WTC11 (cell line): ENCODE measurements at regions not wholly inside any gene's neighbourhood (a gene's known extent, or its start where the extent isn't known, plus 50 kb on each side); places are given as distances from the start of the nearest gene placed in this dataset.
A peak's percentile ranks its signal among the peaks of the same experiment; 100 is the strongest.

Experiments
- ATAC-seq: fragments of 200-7000 bp; cut with Tn5 transposase; 2 replicates; pipeline ENCODE4 v1.10.0; 2021; ENCODE audit warnings: mild to moderate bottlenecking, moderate library complexity
- CTCF ChIA-PET: fragments of 300-600 bp; sonication (Branson Sonifier 250); formaldehyde crosslinking; loops from one replicate; lab custom pipeline; 2021; ENCODE audit warnings: antibody characterized with exemption; lab: Charles Lee
- POLR2A ChIA-PET: fragments of 350-600 bp; sonication (Branson Sonifier 250); formaldehyde crosslinking; loops from one replicate; lab custom pipeline; 2021; ENCODE audit warnings: antibody characterized with exemption; lab: Charles Lee
- DNase-seq: peaks from one replicate; pipeline ENCODE4 v3.0.0; 2021; ENCODE audit warnings: low spot score
- H3K27ac Mint-ChIP-seq: 2 replicates; pipeline ENCODE4 v1.8.0; 2021; ENCODE audit warnings: mixed read lengths
- H3K27me3 Mint-ChIP-seq: 2 replicates; pipeline ENCODE4 v1.8.0; 2021; ENCODE audit warnings: low read depth, mild to moderate bottlenecking, moderate library complexity, mixed read lengths
- H3K36me3 Mint-ChIP-seq: 2 replicates; pipeline ENCODE4 v1.8.0; 2021; ENCODE audit warnings: mixed read lengths
- H3K4me1 Mint-ChIP-seq: 2 replicates; pipeline ENCODE4 v1.8.0; 2022; ENCODE audit warnings: mixed read lengths
- H3K4me3 Mint-ChIP-seq: 2 replicates; pipeline ENCODE4 v1.8.0; 2021; ENCODE audit warnings: mild to moderate bottlenecking, moderate library complexity, mixed read lengths
- H3K9me3 Mint-ChIP-seq: 2 replicates; pipeline ENCODE4 v1.8.0; 2021; ENCODE audit warnings: mixed read lengths
- ATF1 ChIP-seq: sonication (generic); formaldehyde crosslinking; IDR thresholded peaks from 2 replicates; pipeline ENCODE4 v1.8.1; 2023; ENCODE audit warnings: mild to moderate bottlenecking, moderate library complexity, missing genetic modification reagents
- ESRRA ChIP-seq: sonication (generic); formaldehyde crosslinking; IDR thresholded peaks from 2 replicates; pipeline ENCODE4 v1.8.1; 2022; ENCODE audit warnings: mild to moderate bottlenecking, missing genetic modification reagents, borderline replicate concordance
- KAT7 ChIP-seq: sonication (generic); formaldehyde crosslinking; IDR thresholded peaks from 2 replicates; pipeline ENCODE4 v1.8.1; 2023; ENCODE audit warnings: missing genetic modification reagents, mild to moderate bottlenecking, borderline replicate concordance
- MYBL2 ChIP-seq: sonication (generic); formaldehyde crosslinking; IDR thresholded peaks from 2 replicates; pipeline ENCODE4 v1.8.1; 2023; ENCODE audit warnings: mild to moderate bottlenecking, moderate library complexity, missing genetic modification reagents
- TEAD4 ChIP-seq: sonication (generic); formaldehyde crosslinking; IDR thresholded peaks from 2 replicates; pipeline ENCODE4 v1.8.0; 2022; ENCODE audit warnings: mild to moderate bottlenecking, missing genetic modification reagents
- ZNF121 ChIP-seq: sonication (generic); formaldehyde crosslinking; IDR thresholded peaks from 2 replicates; pipeline ENCODE4 v1.8.0; 2023; ENCODE audit warnings: missing genetic modification reagents
- ZNF232 ChIP-seq: sonication (generic); formaldehyde crosslinking; IDR thresholded peaks from 2 replicates; pipeline ENCODE4 v1.8.0; 2022; ENCODE audit warnings: mild to moderate bottlenecking, missing genetic modification reagents
- TF ChIP-seq, protein P1 (sequence below): sonication (generic); formaldehyde crosslinking; conservative IDR thresholded peaks from 2 replicates; pipeline ENCODE4 v1.8.1; 2022; ENCODE audit warnings: mild to moderate bottlenecking, missing genetic modification reagents
- TF ChIP-seq, protein P2 (sequence below): sonication (generic); formaldehyde crosslinking; IDR thresholded peaks from 2 replicates; pipeline ENCODE4 v1.8.1; 2022; ENCODE audit warnings: missing genetic modification reagents, borderline replicate concordance
- TF ChIP-seq, protein P3 (sequence below): sonication (generic); formaldehyde crosslinking; IDR thresholded peaks from 2 replicates; pipeline ENCODE4 v1.8.1; 2022; ENCODE audit warnings: mild to moderate bottlenecking, missing genetic modification reagents, moderate library complexity, borderline replicate concordance

DNA sequence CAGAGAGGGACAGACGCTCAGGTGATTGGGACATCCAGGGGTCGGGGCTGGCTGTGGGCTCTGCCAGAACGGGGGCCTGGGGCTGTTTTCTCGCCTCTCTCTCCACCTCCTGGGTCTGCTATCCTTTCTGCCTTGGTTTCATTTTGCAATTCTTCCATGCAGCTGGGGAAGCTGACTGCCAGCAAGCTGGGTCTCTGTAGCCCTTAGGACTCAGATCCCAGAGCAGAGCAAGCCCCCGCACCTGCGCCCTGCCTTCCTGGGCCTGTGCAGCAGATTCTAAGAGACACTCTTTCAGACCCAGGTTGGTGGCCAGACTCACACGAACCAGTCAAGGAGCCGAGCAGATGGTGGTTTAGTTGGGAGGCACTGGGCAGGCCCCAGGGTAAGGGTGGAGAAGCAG is 59.1 kb upstream of the GRPEL1 start:
- TF ChIP-seq ZNF121 (CRISPR knock-in tag) (no peak), TEAD4 (CRISPR knock-in tag) (no peak)
- TF ChIP-seq, protein P1, sequence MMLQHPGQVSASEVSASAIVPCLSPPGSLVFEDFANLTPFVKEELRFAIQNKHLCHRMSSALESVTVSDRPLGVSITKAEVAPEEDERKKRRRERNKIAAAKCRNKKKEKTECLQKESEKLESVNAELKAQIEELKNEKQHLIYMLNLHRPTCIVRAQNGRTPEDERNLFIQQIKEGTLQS = no peak
- DNase-seq = no peak
- Mint-ChIP-seq H3K27me3 (no peaks in the 10 kb centered on the region), H3K36me3 (no peaks in the 10 kb centered on the region), H3K27ac (no peak overlapping the region), H3K4me1 (no peaks in the 10 kb centered on the region), H3K4me3 (no peak overlapping the region), H3K9me3 (no peaks in the 10 kb centered on the region)
- ATAC-seq = no peak
- ChIA-PET POLR2A (no interaction called here), CTCF (interaction anchor here (0.6 to 1.7 kb wide), 2 partner anchors 25 to 111 kb away, joined by 3 to 6 read pairs; no protein-coding TSS in a partner anchor)

DNA sequence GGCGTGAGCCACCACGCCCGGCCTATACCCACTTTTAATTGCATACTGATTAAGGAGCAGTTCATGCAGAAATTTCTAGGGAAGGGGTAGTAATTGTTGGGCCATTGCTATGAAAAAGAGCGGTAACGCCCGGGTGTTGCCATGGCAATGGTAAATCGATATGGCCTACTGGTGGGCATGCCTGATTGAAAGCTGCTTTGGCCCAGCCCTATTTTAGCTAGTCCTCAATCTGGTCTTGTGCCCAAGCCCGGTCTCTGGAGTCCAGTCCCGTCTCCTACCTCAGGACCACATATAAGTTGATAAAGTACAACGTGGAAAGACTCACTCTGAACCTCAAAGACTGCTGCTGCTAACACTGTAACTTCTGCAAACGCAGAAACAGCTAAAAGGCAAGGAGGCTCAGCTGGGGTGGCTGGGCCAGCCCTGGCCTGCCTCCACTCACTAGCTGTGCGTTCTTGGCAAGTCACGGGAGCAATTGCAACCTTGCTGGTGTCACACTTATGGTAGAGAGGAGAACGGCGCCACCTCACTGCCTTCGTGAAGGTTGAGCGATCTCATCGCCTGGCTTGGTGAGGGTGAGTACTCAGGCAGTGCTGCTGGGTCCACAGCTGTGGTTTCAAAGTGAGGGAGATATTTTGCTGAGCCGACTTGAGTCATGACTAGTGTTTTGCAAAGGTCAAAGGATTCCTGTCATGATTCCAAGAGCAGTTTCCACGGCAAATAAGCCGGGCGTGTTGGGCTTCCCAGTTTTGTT is 57.0 kb upstream of the GRPEL1 start:
- Mint-ChIP-seq H3K27me3 (no peaks in the 10 kb centered on the region), H3K4me1 (no peaks in the 10 kb centered on the region), H3K27ac (no peak overlapping the region), H3K9me3 (no peaks in the 10 kb centered on the region), H3K36me3 (no peaks in the 10 kb centered on the region), H3K4me3 (no peak overlapping the region)
- ATAC-seq (peak; percentile 49), DNase-seq (no peak)
- no peak for TF ChIP-seq MYBL2 (CRISPR knock-in tag)
- TF ChIP-seq, protein P2, sequence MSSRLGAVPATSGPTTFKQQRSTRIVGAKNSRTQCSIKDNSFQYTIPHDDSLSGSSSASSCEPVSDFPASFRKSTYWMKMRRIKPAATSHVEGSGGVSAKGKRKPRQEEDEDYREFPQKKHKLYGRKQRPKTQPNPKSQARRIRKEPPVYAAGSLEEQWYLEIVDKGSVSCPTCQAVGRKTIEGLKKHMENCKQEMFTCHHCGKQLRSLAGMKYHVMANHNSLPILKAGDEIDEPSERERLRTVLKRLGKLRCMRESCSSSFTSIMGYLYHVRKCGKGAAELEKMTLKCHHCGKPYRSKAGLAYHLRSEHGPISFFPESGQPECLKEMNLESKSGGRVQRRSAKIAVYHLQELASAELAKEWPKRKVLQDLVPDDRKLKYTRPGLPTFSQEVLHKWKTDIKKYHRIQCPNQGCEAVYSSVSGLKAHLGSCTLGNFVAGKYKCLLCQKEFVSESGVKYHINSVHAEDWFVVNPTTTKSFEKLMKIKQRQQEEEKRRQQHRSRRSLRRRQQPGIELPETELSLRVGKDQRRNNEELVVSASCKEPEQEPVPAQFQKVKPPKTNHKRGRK (CRISPR knock-in tag) = no peak
- ChIA-PET POLR2A (interaction anchor here (0.9 kb wide), 1 partner anchor 8 kb away, joined by 3 read pairs; no protein-coding TSS in a partner anchor), CTCF (interaction anchor here (0.9 to 1.5 kb wide), 6 partner anchors 23 to 67 kb away, joined by 3 to 15 read pairs (median 4); no protein-coding TSS in a partner anchor)

DNA sequence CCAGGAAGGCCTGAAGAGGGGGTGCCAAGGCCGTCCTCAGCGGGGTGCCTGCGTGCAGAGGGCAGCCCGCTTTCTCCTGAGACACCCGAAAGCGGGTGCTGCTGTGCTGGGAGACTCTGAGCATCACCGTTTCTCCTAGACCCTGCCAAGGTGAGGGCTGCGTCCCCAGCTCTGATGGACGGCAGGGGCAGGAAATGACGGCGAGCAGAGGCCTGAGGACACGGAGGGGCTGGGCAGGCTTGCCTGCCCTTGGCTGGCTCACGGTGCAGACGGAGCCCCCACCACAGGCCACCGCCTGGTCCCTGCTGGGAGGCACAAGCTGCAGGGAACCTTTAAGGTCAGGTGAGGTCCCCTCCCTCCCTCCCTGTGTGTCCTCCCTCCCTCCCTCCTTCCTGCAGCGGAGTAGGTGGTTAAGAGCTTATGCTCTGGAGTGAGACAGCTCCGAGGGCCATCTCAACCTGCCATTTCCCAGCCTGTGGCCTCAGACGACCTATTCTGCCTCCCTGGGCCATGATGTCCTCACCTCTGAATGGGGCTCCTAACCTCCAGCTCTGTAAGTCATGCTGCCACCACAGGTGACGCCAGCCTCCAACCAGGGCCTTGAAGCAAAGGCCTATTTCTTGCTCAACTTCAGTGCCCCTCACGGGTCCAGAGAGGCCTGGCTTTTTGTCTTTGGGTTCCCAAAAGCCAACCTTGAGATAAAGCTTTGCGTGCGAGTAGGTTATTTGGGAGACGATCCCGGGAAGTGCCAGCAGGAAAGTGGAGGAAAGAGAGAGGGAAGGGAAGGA is 54.2 kb upstream of the GRPEL1 start:
- TF ChIP-seq, protein P3, sequence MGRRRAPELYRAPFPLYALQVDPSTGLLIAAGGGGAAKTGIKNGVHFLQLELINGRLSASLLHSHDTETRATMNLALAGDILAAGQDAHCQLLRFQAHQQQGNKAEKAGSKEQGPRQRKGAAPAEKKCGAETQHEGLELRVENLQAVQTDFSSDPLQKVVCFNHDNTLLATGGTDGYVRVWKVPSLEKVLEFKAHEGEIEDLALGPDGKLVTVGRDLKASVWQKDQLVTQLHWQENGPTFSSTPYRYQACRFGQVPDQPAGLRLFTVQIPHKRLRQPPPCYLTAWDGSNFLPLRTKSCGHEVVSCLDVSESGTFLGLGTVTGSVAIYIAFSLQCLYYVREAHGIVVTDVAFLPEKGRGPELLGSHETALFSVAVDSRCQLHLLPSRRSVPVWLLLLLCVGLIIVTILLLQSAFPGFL (CRISPR knock-in tag) = no peak
- TF ChIP-seq ZNF232 (CRISPR knock-in tag) (no peak), ATF1 (CRISPR knock-in tag) (no peak), ESRRA (CRISPR knock-in tag) (no peak)
- TF ChIP-seq, protein P1 = no peak
- Mint-ChIP-seq H3K9me3 (peaks cover 17% of the 10 kb centered on the region), H3K4me1 (no peaks in the 10 kb centered on the region), H3K27ac (no peak overlapping the region), H3K27me3 (peaks cover 8% of the 10 kb centered on the region), H3K36me3 (no peaks in the 10 kb centered on the region), H3K4me3 (no peak overlapping the region)
- POLR2A ChIA-PET = interaction anchor here (0.6 kb wide), 1 partner anchor 292 kb away, joined by 4 read pairs; no protein-coding TSS in a partner anchor
- CTCF ChIA-PET = interaction anchor here (0.6 to 4.4 kb wide), 5 partner anchors 20 to 374 kb away, joined by 3 to 19 read pairs (median 4); no protein-coding TSS in a partner anchor
- ATAC-seq = no peak
- DNase-seq = no peak

DNA sequence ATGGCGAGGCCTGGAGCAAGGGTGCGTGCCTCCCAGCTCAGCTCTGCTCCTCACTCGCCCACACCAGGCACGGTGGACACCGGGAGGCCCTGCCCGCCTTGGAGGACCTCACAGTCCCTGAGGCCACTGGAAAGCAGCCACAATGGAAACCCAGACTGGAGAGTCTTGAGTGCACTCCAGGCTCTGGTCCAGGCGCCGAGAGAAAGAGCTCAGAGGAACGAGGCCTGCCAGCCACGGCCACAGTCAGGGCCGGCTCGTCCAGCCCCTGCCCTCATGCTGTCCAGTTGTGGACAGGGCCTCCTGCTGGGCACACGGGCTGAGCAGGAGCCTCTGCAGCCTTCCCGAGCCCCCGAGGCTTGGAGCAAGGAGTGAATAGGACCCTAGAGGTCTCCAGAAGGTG is 53.3 kb upstream of the GRPEL1 start:
- ChIA-PET POLR2A (no interaction called here), CTCF (interaction anchor here (0.8 to 4.4 kb wide), 4 partner anchors 19 to 215 kb away, joined by 3 to 19 read pairs (median 6); no protein-coding TSS in a partner anchor)
- H3K4me1 Mint-ChIP-seq = no peaks in the 10 kb centered on the region

More for the DNA sequence above, 53.3 kb upstream of the GRPEL1 start:
- peaks cover 17% of the 10 kb centered on the region for H3K9me3 Mint-ChIP-seq
- peaks cover 8% of the 10 kb centered on the region for H3K27me3 Mint-ChIP-seq
- ATAC-seq = no peak
- TF ChIP-seq KAT7 (CRISPR knock-in tag) = no peak
- TF ChIP-seq, all 79 proteins: peak for 0
- H3K36me3 Mint-ChIP-seq = no peaks in the 10 kb centered on the region
- H3K4me3 Mint-ChIP-seq = no peak overlapping the region
- no peak overlapping the region for H3K27ac Mint-ChIP-seq
- no peak for DNase-seq
